Activated T-helper 1 cell treated with anti-CD3 and anti-CD28 coated beads, Interleukin-12 subunit alpha, Interleukin-12 subunit beta, Interleukin-2, Interleukin-4 antibody, amounts not matched to agents 30 ng/mL and 10 ng/mL and 1 ng/mL, durations not matched to agents 14 hours and 24 hours and 36 hours (primary cell): ENCODE measurements at regions not wholly inside any gene's neighbourhood (a gene's known extent, or its start where the extent isn't known, plus 50 kb on each side); places are given as distances from the start of the nearest gene placed in this dataset.

ENCODE experiments used
- DNase-seq: peaks from one replicate; pipeline ENCODE4 v3.0.0; 2021; ENCODE audit warnings: low spot score
- H3K27ac Mint-ChIP-seq: one replicate; pipeline ENCODE4 v1.8.0; 2021; ENCODE audit warnings: mild to moderate bottlenecking, mixed read lengths
- H3K27me3 Mint-ChIP-seq: one replicate; pipeline ENCODE4 v1.8.0; 2022; ENCODE audit warnings: mild to moderate bottlenecking, moderate library complexity, mixed read lengths; ENCODE audit not compliant: insufficient read depth
- H3K36me3 Mint-ChIP-seq: one replicate; pipeline ENCODE4 v1.8.0; 2021; ENCODE audit warnings: low read depth, mixed read lengths
- H3K4me1 Mint-ChIP-seq: one replicate; pipeline ENCODE4 v1.8.0; 2021; ENCODE audit warnings: low read depth, mixed read lengths
- H3K4me3 Mint-ChIP-seq: one replicate; pipeline ENCODE4 v1.8.0; 2021; ENCODE audit warnings: mild to moderate bottlenecking, moderate library complexity, mixed read lengths
- H3K9me3 Mint-ChIP-seq: one replicate; pipeline ENCODE4 v1.8.0; 2021; ENCODE audit warnings: mixed read lengths
- intact Hi-C: fragments of 100-400 bp; cut with micrococcal nuclease; formaldehyde crosslinking; loops from one replicate; pipeline ENCODE4 v1.15.1; 2024

- no peak overlapping the region for H3K27ac Mint-ChIP-seq
- peaks cover 6% of the 10 kb centered on the region for H3K27me3 Mint-ChIP-seq
- H3K36me3 Mint-ChIP-seq, result no peaks in the 10 kb centered on the region
- no peaks in the 10 kb centered on the region for H3K9me3 Mint-ChIP-seq
- intact Hi-C loops, result loop anchor here (2.0 to 5.0 kb wide), 2 partner anchors 42 to 402 kb away; no protein-coding TSS in a partner anchor
- H3K4me3 Mint-ChIP-seq, result no peak overlapping the region
- peak; percentile 8 for DNase-seq
- H3K4me1 Mint-ChIP-seq, result peaks cover 5% of the 10 kb centered on the region
Measured at GRCh38 chr2:191758518-191759507, 80.9 kb downstream of the NABP1 start.

- H3K36me3 Mint-ChIP-seq, result no peaks in the 10 kb centered on the region
- peaks cover 5% of the 10 kb centered on the region for H3K4me1 Mint-ChIP-seq
- no peak overlapping the region for H3K4me3 Mint-ChIP-seq
- DNase-seq, result no peak
- H3K27me3 Mint-ChIP-seq, result peaks cover 6% of the 10 kb centered on the region
- no peak overlapping the region for H3K27ac Mint-ChIP-seq
- intact Hi-C loops, result loop anchor here (2.0 to 5.0 kb wide), 2 partner anchors 42 to 401 kb away; no protein-coding TSS in a partner anchor
- no peaks in the 10 kb centered on the region for H3K9me3 Mint-ChIP-seq
Measured at GRCh38 chr2:191759680-191760079, 81.7 kb downstream of the NABP1 start.

GRCh38 chr2:191760655-191761262 is 82.8 kb downstream of the NABP1 start:
- no peak overlapping the region for H3K27ac Mint-ChIP-seq
- no peaks in the 10 kb centered on the region for H3K36me3 Mint-ChIP-seq
- intact Hi-C loops, result no loop called here
- H3K4me1 Mint-ChIP-seq, result peaks cover 5% of the 10 kb centered on the region
- no peak for DNase-seq
- H3K4me3 Mint-ChIP-seq, result no peak overlapping the region
- H3K9me3 Mint-ChIP-seq, result no peaks in the 10 kb centered on the region
- H3K27me3 Mint-ChIP-seq, result peaks cover 6% of the 10 kb centered on the region

GRCh38 chr2:191773136-191773535 is 73.8 kb downstream of the CAVIN2 start:
- no peak for DNase-seq
- Mint-ChIP-seq H3K27ac (no peak overlapping the region), H3K4me1 (no peaks in the 10 kb centered on the region), H3K36me3 (no peaks in the 10 kb centered on the region), H3K4me3 (no peak overlapping the region), H3K27me3 (peaks cover 5% of the 10 kb centered on the region), H3K9me3 (peaks cover 6% of the 10 kb centered on the region)
- intact Hi-C loops, result no loop called here

GRCh38 chr2:191777351-191777750 is 69.5 kb downstream of the CAVIN2 start:
- no peak overlapping the region for H3K4me3 Mint-ChIP-seq
- H3K27ac Mint-ChIP-seq, result no peak overlapping the region
- intact Hi-C loops, result no loop called here
- no peaks in the 10 kb centered on the region for H3K4me1 Mint-ChIP-seq
- no peaks in the 10 kb centered on the region for H3K36me3 Mint-ChIP-seq
- DNase-seq, result no peak
- peaks cover 6% of the 10 kb centered on the region for H3K9me3 Mint-ChIP-seq
- H3K27me3 Mint-ChIP-seq, result peaks cover 4% of the 10 kb centered on the region

GRCh38 chr2:191778041-191778440 is 68.8 kb downstream of the CAVIN2 start:
- intact Hi-C loops, result no loop called here
- Mint-ChIP-seq H3K36me3 (no peaks in the 10 kb centered on the region), H3K4me3 (no peak overlapping the region), H3K4me1 (no peaks in the 10 kb centered on the region), H3K9me3 (peaks cover 6% of the 10 kb centered on the region), H3K27me3 (peaks cover 4% of the 10 kb centered on the region), H3K27ac (no peak overlapping the region)
- no peak for DNase-seq

GRCh38 chr2:191782351-191782750 is 64.5 kb downstream of the CAVIN2 start:
- Mint-ChIP-seq H3K36me3 (no peaks in the 10 kb centered on the region), H3K27ac (no peak overlapping the region), H3K27me3 (peaks cover 17% of the 10 kb centered on the region), H3K9me3 (no peaks in the 10 kb centered on the region), H3K4me1 (no peaks in the 10 kb centered on the region), H3K4me3 (no peak overlapping the region)
- no peak for DNase-seq
- intact Hi-C loops, result no loop called here

- no peak for DNase-seq
- intact Hi-C loops, result no loop called here
- no peak overlapping the region for H3K4me3 Mint-ChIP-seq
- H3K4me1 Mint-ChIP-seq, result no peaks in the 10 kb centered on the region
- no peaks in the 10 kb centered on the region for H3K36me3 Mint-ChIP-seq
- H3K9me3 Mint-ChIP-seq, result no peaks in the 10 kb centered on the region
- H3K27ac Mint-ChIP-seq, result no peak overlapping the region
- H3K27me3 Mint-ChIP-seq, result peaks cover 25% of the 10 kb centered on the region
Measured at GRCh38 chr2:191783416-191783815, 63.5 kb downstream of the CAVIN2 start.
